HFFc6 (cell line): ENCODE measurements at regions not wholly inside any gene's neighbourhood (a gene's known extent, or its start where the extent isn't known, plus 50 kb on each side); places are given as distances from the start of the nearest gene placed in this dataset.

ENCODE experiments used
- DNase-seq: peaks from one replicate; pipeline ENCODE4 v3.0.0-alpha.2; 2018
- H3K27ac Mint-ChIP-seq: 2 replicates; pipeline ENCODE4 v1.8.0; 2020; ENCODE audit warnings: mild to moderate bottlenecking, mixed read lengths
- H3K27me3 Mint-ChIP-seq: 2 replicates; pipeline ENCODE4 v1.8.0; 2021; ENCODE audit warnings: mild to moderate bottlenecking, moderate library complexity, mixed read lengths; ENCODE audit not compliant: insufficient read depth
- H3K36me3 Mint-ChIP-seq: 2 replicates; pipeline ENCODE4 v1.8.0; 2021; ENCODE audit warnings: low read depth, mixed read lengths
- H3K4me1 Mint-ChIP-seq: 2 replicates; pipeline ENCODE4 v1.8.0; 2020; ENCODE audit warnings: low read depth, mixed read lengths
- H3K4me3 Mint-ChIP-seq: 2 replicates; pipeline ENCODE4 v1.8.0; 2020; ENCODE audit warnings: mild to moderate bottlenecking, moderate library complexity, mixed read lengths
- H3K9me3 Mint-ChIP-seq: 2 replicates; pipeline ENCODE4 v1.8.0; 2020; ENCODE audit warnings: mild to moderate bottlenecking, mixed read lengths
- TF ChIP-seq, protein P1 (sequence below): fragments of 200-600 bp; sonication (generic); IDR thresholded peaks from 2 replicates; pipeline ENCODE4 v1.5.0; 2021; ENCODE audit warnings: antibody characterized with exemption, mild to moderate bottlenecking

DNA sequence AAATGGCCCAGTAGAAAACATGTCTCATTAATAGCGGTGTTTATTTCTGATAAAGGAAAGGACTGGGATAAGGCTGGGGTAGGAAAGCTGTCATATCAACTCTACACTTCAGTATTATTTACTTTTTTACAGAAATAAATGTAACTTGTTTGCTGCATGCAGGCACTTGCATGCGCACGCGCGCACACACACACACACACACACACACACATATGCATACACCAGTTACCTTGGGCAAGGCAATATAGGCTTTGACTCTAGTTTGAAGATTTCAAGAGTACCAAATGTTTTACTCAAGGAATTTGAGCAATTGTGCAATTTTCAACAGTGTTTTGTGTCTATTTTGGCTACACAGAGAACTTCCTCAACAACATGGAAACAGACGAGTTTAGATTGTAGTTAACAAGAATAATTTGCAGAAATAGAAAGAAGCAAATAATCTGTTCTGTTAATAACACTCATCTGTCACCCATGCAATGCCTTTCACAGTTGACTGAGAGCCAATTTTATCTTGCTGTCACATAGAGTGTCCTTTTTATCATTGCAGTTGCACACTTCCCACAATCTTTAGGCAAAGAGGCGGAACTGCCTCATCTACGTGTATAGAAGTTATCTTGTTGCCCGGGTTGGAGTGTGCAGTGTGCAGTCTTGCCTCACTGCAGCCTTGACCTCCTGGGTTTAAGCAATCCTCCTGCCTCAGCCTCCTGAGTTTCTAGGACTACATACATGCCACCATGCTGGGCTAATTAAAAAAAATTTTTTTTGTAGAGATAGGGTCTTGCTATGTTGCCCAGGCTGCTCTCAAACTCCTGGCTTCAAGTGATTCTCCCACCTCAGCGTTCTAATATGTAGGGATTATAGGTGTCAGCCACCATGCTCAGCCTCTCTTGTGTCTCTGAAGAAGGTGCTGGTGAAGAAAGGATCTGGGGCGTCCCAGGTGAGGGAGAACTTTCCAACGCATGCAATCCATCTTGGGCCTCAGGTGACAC lies 64.6 kb upstream of the GPCPD1 start:
- peaks cover 9% of the 10 kb centered on the region for H3K27me3 Mint-ChIP-seq
- DNase-seq: no peak
- H3K4me3 Mint-ChIP-seq: no peak overlapping the region
- H3K36me3 Mint-ChIP-seq: no peaks in the 10 kb centered on the region
- no peak overlapping the region for H3K27ac Mint-ChIP-seq
- H3K9me3 Mint-ChIP-seq: no peaks in the 10 kb centered on the region
- no peaks in the 10 kb centered on the region for H3K4me1 Mint-ChIP-seq
- TF ChIP-seq, protein P1, sequence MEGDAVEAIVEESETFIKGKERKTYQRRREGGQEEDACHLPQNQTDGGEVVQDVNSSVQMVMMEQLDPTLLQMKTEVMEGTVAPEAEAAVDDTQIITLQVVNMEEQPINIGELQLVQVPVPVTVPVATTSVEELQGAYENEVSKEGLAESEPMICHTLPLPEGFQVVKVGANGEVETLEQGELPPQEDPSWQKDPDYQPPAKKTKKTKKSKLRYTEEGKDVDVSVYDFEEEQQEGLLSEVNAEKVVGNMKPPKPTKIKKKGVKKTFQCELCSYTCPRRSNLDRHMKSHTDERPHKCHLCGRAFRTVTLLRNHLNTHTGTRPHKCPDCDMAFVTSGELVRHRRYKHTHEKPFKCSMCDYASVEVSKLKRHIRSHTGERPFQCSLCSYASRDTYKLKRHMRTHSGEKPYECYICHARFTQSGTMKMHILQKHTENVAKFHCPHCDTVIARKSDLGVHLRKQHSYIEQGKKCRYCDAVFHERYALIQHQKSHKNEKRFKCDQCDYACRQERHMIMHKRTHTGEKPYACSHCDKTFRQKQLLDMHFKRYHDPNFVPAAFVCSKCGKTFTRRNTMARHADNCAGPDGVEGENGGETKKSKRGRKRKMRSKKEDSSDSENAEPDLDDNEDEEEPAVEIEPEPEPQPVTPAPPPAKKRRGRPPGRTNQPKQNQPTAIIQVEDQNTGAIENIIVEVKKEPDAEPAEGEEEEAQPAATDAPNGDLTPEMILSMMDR: no peak

GRCh38 chr20:5674176-5674660 lies 63.4 kb upstream of the GPCPD1 start:
- no peak overlapping the region for H3K27ac Mint-ChIP-seq
- DNase-seq: no peak

GRCh38 chr20:5670874-5671273 lies 60.1 kb upstream of the GPCPD1 start:
- Mint-ChIP-seq H3K4me1 (no peaks in the 10 kb centered on the region), H3K27ac (no peak overlapping the region), H3K9me3 (no peaks in the 10 kb centered on the region), H3K4me3 (no peak overlapping the region), H3K36me3 (no peaks in the 10 kb centered on the region), H3K27me3 (peaks cover 21% of the 10 kb centered on the region)
- DNase-seq: no peak
- TF ChIP-seq, protein P1: no peak

More at GRCh38 chr20:5674176-5674660, 63.4 kb upstream of the GPCPD1 start:
- no peaks in the 10 kb centered on the region for H3K36me3 Mint-ChIP-seq
- H3K4me1 Mint-ChIP-seq: no peaks in the 10 kb centered on the region
- H3K9me3 Mint-ChIP-seq: no peaks in the 10 kb centered on the region
- H3K4me3 Mint-ChIP-seq: no peak overlapping the region
- TF ChIP-seq, protein P1: no peak
- H3K27me3 Mint-ChIP-seq: peaks cover 12% of the 10 kb centered on the region

DNA sequence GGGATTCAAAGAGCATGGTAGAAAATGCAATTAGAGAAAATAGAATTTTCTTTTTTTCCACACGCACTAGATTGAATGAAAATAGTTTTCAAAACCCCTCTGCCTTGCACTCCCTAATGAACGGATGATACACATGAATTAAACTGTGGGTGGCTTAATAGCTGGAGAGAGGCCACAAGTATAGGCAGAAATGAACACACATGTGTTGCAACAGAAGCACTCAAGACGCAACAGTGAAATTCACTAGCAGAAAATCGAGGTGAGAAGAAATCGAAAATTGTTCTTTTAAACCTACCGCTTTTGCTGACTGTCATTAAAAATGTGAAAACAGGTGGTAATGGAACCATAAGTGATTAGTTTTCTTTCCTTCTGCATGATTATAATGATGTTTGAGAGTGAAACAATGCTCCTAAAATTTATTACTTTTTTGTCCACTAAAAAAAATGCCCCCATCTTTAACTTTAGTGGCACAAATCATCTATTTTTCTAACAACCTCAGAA lies 59.3 kb upstream of the GPCPD1 start:
- Mint-ChIP-seq H3K27ac (no peak overlapping the region), H3K27me3 (peaks cover 17% of the 10 kb centered on the region), H3K4me3 (no peak overlapping the region), H3K9me3 (no peaks in the 10 kb centered on the region), H3K36me3 (no peaks in the 10 kb centered on the region), H3K4me1 (no peaks in the 10 kb centered on the region)
- TF ChIP-seq, protein P1: no peak
- DNase-seq: no peak

GRCh38 chr20:5668529-5668868 lies 57.7 kb upstream of the GPCPD1 start:
- H3K4me1 Mint-ChIP-seq: no peaks in the 10 kb centered on the region
- H3K27ac Mint-ChIP-seq: no peak overlapping the region
- peaks cover 17% of the 10 kb centered on the region for H3K27me3 Mint-ChIP-seq
- H3K4me3 Mint-ChIP-seq: no peak overlapping the region
- TF ChIP-seq, protein P1: no peak
- no peak for DNase-seq
- H3K36me3 Mint-ChIP-seq: no peaks in the 10 kb centered on the region
- no peaks in the 10 kb centered on the region for H3K9me3 Mint-ChIP-seq
